ENCODE measurements at regions not wholly inside any gene's neighbourhood (a gene's known extent, or its start where the extent isn't known, plus 50 kb on each side); places are given as distances from the start of the nearest gene placed in this dataset.

GRCh38 chr4:129437347-129437746 is 341.4 kb downstream of the C4orf33 start:
- Histone ChIP-seq H3K27ac (no peak overlapping the region), H3K27me3 (no peaks in the 10 kb centered on the region), H3K36me3 (no peaks in the 10 kb centered on the region), H3K4me3 (no peak overlapping the region), H3K4me1 (no peaks in the 10 kb centered on the region), H3K9me3 (no peaks in the 10 kb centered on the region)
- no peak for TF ChIP-seq CTCF (IDR thresholded peaks at IDR 0.05)
- no peak for TF ChIP-seq EP300 (IDR thresholded peaks at IDR 0.05)
- TF ChIP-seq POLR2A (IDR thresholded peaks at IDR 0.05): no peak
- TF ChIP-seq POLR2AphosphoS5 (IDR thresholded peaks at IDR 0.05): no peak
- 92 to 96% methylated on average over 4 of the region's 4 CpGs for WGBS, 2 donors (ENCODE audit: low coverage in 1 of 2)
- no peak for ATAC-seq

GRCh38 chr4:129438456-129438981 is 342.6 kb downstream of the C4orf33 start:
- 57 to 90% methylated on average over 3 to 4 of the region's 4 CpGs for WGBS, 2 donors (ENCODE audit: low coverage in 1 of 2)
- H3K4me3 ChIP-seq: no peak overlapping the region
- H3K9me3 ChIP-seq: no peaks in the 10 kb centered on the region
- ATAC-seq: no peak
- H3K4me1 ChIP-seq: no peaks in the 10 kb centered on the region
- no peak overlapping the region for H3K27ac ChIP-seq
- TF ChIP-seq POLR2A (IDR thresholded peaks at IDR 0.05): no peak
- TF ChIP-seq EP300 (IDR thresholded peaks at IDR 0.05): no peak
- no peak for TF ChIP-seq POLR2AphosphoS5 (IDR thresholded peaks at IDR 0.05)
- no peak for TF ChIP-seq CTCF (IDR thresholded peaks at IDR 0.05)
- H3K36me3 ChIP-seq: no peaks in the 10 kb centered on the region
- H3K27me3 ChIP-seq: no peaks in the 10 kb centered on the region

GRCh38 chr4:129446074-129446473 is 350.1 kb downstream of the C4orf33 start:
- Histone ChIP-seq H3K9me3 (no peaks in the 10 kb centered on the region), H3K27me3 (no peaks in the 10 kb centered on the region), H3K4me1 (no peaks in the 10 kb centered on the region), H3K36me3 (no peaks in the 10 kb centered on the region), H3K4me3 (no peak overlapping the region), H3K27ac (no peak overlapping the region)
- no CpG with 5 or more reads among the region's 1 CpG for WGBS, 2 donors (ENCODE audit: low coverage in 1 of 2)
- no peak for TF ChIP-seq EP300 (IDR thresholded peaks at IDR 0.05)
- TF ChIP-seq POLR2AphosphoS5 (IDR thresholded peaks at IDR 0.05): no peak
- no peak for TF ChIP-seq CTCF (IDR thresholded peaks at IDR 0.05)
- TF ChIP-seq POLR2A (IDR thresholded peaks at IDR 0.05): no peak
- ATAC-seq: no peak

GRCh38 chr4:129453524-129454200 is 357.7 kb downstream of the C4orf33 start:
- Histone ChIP-seq H3K27me3 (no peaks in the 10 kb centered on the region), H3K4me1 (no peaks in the 10 kb centered on the region), H3K27ac (no peak overlapping the region), H3K36me3 (no peaks in the 10 kb centered on the region), H3K4me3 (no peak overlapping the region), H3K9me3 (no peaks in the 10 kb centered on the region)
- WGBS, 2 donors (ENCODE audit: low coverage in 1 of 2): 66 to 81% methylated on average over 4 of the region's 4 CpGs
- TF ChIP-seq EP300 (IDR thresholded peaks at IDR 0.05): no peak
- TF ChIP-seq CTCF (IDR thresholded peaks at IDR 0.05): no peak
- TF ChIP-seq POLR2A (IDR thresholded peaks at IDR 0.05): no peak
- no peak for TF ChIP-seq POLR2AphosphoS5 (IDR thresholded peaks at IDR 0.05)
- ATAC-seq: no peak

GRCh38 chr4:129455482-129455881 is 359.5 kb downstream of the C4orf33 start:
- no peak for TF ChIP-seq CTCF (IDR thresholded peaks at IDR 0.05)
- no peak for TF ChIP-seq EP300 (IDR thresholded peaks at IDR 0.05)
- TF ChIP-seq POLR2AphosphoS5 (IDR thresholded peaks at IDR 0.05): no peak
- TF ChIP-seq POLR2A (IDR thresholded peaks at IDR 0.05): no peak
- no peaks in the 10 kb centered on the region for H3K36me3 ChIP-seq
- WGBS, 2 donors (ENCODE audit: low coverage in 1 of 2): 86 to 88% methylated on average over 1 of the region's 1 CpG
- H3K4me3 ChIP-seq: no peak overlapping the region
- H3K4me1 ChIP-seq: no peaks in the 10 kb centered on the region
- ATAC-seq: no peak
- no peaks in the 10 kb centered on the region for H3K27me3 ChIP-seq
- no peaks in the 10 kb centered on the region for H3K9me3 ChIP-seq
- no peak overlapping the region for H3K27ac ChIP-seq

Data from gastroesophageal sphincter (tissue), 4 donors.